Fibroblast of the aortic adventitia (primary cell): ENCODE measurements at regions not wholly inside any gene's neighbourhood (a gene's known extent, or its start where the extent isn't known, plus 50 kb on each side); places are given as distances from the start of the nearest gene placed in this dataset.
A peak's percentile ranks its signal among the peaks of the same experiment; 100 is the strongest.

Source experiments
- DNase-seq: peaks from one replicate; pipeline ENCODE4 v3.0.0-alpha.2; 2010; ENCODE audit warnings: low read depth
- H3K4me3 ChIP-seq: 2 replicates; pipeline ENCODE4 v1.5.1; 2011; ENCODE audit warnings: low read depth, mild to moderate bottlenecking, control low read depth, low read length, moderate library complexity
- TF ChIP-seq, protein P1 (sequence below): IDR thresholded peaks from 2 replicates; pipeline ENCODE4 v1.5.1; 2011; ENCODE audit warnings: mild to moderate bottlenecking, low read length, control low read depth, inconsistent platforms; ENCODE audit not compliant: insufficient read depth

DNA sequence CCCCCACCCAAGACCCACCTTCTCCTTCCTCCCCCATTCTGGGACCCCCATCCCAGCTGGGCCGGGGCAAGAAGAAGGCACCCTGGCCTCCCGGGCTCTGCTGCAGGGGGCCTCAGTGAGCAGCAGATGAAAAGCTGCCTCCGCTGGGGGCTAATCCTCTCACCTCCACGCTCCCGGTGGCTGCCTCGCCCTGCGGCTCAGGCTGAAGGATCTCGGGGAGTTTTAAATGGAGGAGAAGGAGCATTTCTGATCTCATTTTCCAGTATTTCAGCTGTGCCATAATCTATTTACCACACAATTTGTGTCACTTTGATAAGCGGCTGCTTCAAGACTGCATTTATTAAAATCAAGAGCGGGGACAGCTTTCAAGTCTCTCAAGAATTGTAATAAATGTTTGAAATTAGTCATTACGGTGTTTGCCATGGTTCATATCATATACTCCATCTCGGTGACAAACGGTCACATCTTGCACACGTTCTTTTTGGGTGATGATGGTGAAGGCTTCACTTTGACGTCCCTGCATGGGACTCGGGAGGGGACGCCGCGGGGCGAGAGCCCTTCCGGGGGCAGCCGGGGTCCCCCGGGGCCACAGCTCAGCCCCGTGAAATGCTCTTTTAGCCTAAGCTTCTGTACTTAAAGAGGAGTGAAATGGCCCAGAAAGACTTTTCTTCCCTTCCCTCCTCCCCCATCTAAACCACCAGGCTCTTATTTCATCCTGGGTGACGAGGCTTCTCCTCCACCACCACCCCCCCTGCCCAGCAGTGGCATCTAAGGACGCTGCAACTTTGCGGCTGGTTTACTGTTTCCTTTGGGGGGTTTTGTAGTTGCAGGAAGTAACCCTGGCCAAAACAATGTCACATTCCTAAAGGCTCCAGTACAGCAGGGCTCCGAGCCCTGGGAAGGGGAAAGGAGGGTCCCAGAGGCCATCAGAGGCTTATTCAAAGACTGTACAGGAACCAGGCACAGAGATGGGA is 313.1 kb upstream of the TNRC6C start:
- TF ChIP-seq, protein P1, sequence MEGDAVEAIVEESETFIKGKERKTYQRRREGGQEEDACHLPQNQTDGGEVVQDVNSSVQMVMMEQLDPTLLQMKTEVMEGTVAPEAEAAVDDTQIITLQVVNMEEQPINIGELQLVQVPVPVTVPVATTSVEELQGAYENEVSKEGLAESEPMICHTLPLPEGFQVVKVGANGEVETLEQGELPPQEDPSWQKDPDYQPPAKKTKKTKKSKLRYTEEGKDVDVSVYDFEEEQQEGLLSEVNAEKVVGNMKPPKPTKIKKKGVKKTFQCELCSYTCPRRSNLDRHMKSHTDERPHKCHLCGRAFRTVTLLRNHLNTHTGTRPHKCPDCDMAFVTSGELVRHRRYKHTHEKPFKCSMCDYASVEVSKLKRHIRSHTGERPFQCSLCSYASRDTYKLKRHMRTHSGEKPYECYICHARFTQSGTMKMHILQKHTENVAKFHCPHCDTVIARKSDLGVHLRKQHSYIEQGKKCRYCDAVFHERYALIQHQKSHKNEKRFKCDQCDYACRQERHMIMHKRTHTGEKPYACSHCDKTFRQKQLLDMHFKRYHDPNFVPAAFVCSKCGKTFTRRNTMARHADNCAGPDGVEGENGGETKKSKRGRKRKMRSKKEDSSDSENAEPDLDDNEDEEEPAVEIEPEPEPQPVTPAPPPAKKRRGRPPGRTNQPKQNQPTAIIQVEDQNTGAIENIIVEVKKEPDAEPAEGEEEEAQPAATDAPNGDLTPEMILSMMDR: no peak
- H3K4me3 ChIP-seq: no peak overlapping the region
- DNase-seq: no peak

DNA sequence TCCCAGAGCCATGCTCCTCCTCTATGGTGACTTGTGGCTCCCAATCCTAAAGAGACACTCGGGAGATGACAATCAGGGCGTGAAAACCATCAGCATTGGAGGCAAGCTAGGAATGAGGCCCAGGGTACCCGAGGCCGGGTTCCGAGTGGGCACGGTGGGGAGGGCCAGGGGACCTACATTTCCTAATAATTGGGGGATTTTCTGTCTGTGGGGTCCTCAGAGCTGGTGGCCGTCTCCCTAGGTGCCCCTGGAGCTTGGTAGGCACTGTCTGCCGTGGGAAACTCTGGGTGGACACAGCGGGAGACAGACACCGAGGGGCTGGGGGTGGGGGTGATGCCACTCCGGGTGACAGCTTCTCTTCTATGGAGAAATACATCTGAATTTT is 312.5 kb upstream of the TNRC6C start:
- no peak overlapping the region for H3K4me3 ChIP-seq
- DNase-seq: no peak
- TF ChIP-seq, protein P1: no peak

DNA sequence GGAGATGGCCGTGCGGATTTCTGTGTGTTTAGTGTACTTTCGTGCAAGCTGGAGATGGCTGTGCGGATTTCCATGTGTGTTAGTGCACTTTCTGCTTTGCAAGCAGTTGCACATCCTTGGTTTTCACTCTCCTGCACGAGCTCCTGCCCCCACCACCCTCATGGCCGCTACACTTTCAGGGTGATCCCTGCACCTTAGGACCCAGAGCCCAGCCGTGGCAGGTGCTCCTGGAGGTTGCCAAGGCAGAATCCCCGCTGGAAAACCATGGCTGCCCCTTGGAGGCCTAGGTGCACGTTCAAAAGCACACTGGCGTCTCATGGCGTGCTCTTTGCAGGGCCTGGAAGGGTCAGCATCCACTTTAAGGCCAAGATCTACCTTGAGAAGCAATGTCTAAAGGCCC is 311.0 kb upstream of the TNRC6C start:
- no peak for DNase-seq
- H3K4me3 ChIP-seq: no peak overlapping the region
- TF ChIP-seq, protein P1: no peak

DNA sequence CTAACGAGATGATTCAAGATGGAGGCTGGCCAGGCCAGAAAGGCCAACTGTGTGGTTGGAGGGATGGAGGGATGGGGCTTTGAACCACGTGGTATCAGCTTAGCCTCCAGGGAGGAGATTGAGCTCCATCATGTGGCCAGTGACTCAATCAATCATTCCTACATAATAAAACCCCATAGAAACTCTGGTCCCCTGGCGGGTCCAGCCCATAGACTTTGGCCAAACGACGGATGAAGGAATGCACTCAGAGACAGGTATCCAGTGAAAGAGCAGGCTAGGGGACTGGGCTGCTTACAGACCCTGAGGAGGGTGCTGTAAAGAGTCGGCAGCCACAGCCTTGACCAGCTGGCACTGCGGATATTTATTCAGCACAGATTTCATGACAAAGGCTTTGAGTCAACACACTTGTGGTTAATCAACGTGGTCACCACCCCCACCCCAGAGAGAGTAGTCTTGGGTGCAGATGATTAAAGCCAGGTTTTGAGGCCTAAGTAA is 308.7 kb upstream of the TNRC6C start:
- DNase-seq: peak; percentile 2
- TF ChIP-seq, protein P1: no peak

DNA sequence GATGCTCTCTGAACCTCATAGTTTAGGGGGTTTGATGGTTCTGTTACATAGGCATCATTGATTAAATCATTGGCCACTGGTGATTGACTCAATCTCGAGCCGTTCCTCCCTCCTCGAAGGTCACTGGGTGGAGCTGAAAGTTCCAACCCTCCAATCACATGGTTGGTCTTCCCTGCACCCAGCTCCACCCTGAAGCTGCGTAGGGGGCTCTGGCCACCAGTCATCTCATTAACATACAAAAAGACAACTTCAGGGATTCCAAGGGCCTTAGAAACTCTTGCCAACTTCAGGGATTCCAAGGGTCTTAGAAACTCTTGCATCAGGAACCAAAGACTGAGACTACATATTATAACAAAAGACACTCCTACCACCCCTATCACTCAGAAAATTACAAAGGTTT is 306.5 kb upstream of the TNRC6C start:
- no peak for DNase-seq
- TF ChIP-seq, protein P1: no peak
- H3K4me3 ChIP-seq: no peak overlapping the region

More for the DNA sequence above, 308.7 kb upstream of the TNRC6C start:
- H3K4me3 ChIP-seq: no peak overlapping the region

DNA sequence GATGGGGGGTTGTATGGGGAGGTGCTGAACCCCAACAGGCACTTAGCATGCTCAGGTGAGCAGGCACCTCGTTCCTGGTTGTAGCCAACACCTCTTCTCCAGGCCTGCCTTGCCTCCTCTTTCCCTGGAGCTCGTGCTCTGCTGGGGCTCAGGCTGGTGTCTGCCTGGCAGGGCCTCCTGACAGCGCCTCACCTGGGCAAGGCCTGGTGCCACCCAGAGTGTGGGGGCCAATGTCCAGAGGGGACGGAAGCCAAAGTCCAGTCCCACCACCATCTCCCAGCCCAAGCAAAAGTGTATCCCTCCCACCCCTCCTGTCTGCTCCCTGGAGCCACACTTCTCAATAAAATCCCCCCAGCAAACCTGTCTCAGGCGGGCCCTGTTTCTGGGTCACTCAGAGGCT is 304.2 kb upstream of the TNRC6C start:
- TF ChIP-seq, protein P1: no peak
- no peak overlapping the region for H3K4me3 ChIP-seq
- no peak for DNase-seq
